Daoy (cell line): ENCODE measurements at regions not wholly inside any gene's neighbourhood (a gene's known extent, or its start where the extent isn't known, plus 50 kb on each side); places are given as distances from the start of the nearest gene placed in this dataset.
"Not testable (repeated sequence)": the region's sequence is repeated elsewhere in the genome, so short reads cannot be mapped to it uniquely, and the experiment has no call there.

Experiments used
- DNase-seq: peaks from one replicate; pipeline ENCODE4 v3.0.0-alpha.2; 2015; ENCODE audit warnings: low read depth

GRCh38 chr18:52046842-52047241 lies 293.2 kb upstream of the DCC start:
- no peak for DNase-seq

- DNase-seq = no peak
Observed at GRCh38 chr18:52054324-52054723, 285.7 kb upstream of the DCC start.

GRCh38 chr18:52060607-52061304 lies 279.2 kb upstream of the DCC start:
- no peak for DNase-seq

- no peak for DNase-seq
Observed at GRCh38 chr18:52063923-52064322, 276.1 kb upstream of the DCC start.

GRCh38 chr18:52069201-52069600 lies 270.8 kb upstream of the DCC start:
- DNase-seq = no peak

GRCh38 chr18:52070291-52070756 lies 269.7 kb upstream of the DCC start:
- no peak for DNase-seq

GRCh38 chr18:52077251-52077983 lies 262.6 kb upstream of the DCC start:
- DNase-seq = no peak

- DNase-seq = no peak
Observed at GRCh38 chr18:52082246-52082645, 257.8 kb upstream of the DCC start.

- no peak for DNase-seq
Observed at GRCh38 chr18:52087140-52087539, 252.9 kb upstream of the DCC start.

GRCh38 chr18:52090005-52090404 lies 250.0 kb upstream of the DCC start:
- DNase-seq = no peak

GRCh38 chr18:52093171-52093570 lies 246.8 kb upstream of the DCC start:
- DNase-seq = no peak

- no peak for DNase-seq
Observed at GRCh38 chr18:52118684-52119083, 221.3 kb upstream of the DCC start.

GRCh38 chr18:52130624-52131301 lies 209.2 kb upstream of the DCC start:
- no peak for DNase-seq

- no peak for DNase-seq
Observed at GRCh38 chr18:52131845-52132244, 208.2 kb upstream of the DCC start.

- no peak for DNase-seq
Observed at GRCh38 chr18:52136532-52136931, 203.5 kb upstream of the DCC start.

- no peak for DNase-seq
Observed at GRCh38 chr18:52140986-52141385, 199.0 kb upstream of the DCC start.

GRCh38 chr18:52150050-52150449 lies 189.9 kb upstream of the DCC start:
- DNase-seq = no peak

- no peak for DNase-seq
Observed at GRCh38 chr18:52152036-52152435, 188.0 kb upstream of the DCC start.

- no peak for DNase-seq
Observed at GRCh38 chr18:52156166-52156565, 183.8 kb upstream of the DCC start.

GRCh38 chr18:52160636-52161035 lies 179.4 kb upstream of the DCC start:
- DNase-seq = no peak

- no peak for DNase-seq
Observed at GRCh38 chr18:52163478-52163877, 176.5 kb upstream of the DCC start.

- DNase-seq = not testable (repeated sequence)
Observed at GRCh38 chr18:52168131-52168530, 171.9 kb upstream of the DCC start.

GRCh38 chr18:52174220-52174619 lies 165.8 kb upstream of the DCC start:
- no peak for DNase-seq
